GM10266 (cell line): ENCODE measurements at regions not wholly inside any gene's neighbourhood (a gene's known extent, or its start where the extent isn't known, plus 50 kb on each side); places are given as distances from the start of the nearest gene placed in this dataset.

Experiments used
- DNase-seq: peaks from one replicate; pipeline ENCODE4 v3.0.0; 2012; ENCODE audit errors: extremely low spot score
- TF ChIP-seq, protein P1 (sequence below): IDR thresholded peaks from 2 replicates; pipeline ENCODE4 v1.5.1; 2012; ENCODE audit warnings: mild to moderate bottlenecking, low read depth; ENCODE audit not compliant: control insufficient read depth, insufficient read depth; ENCODE audit errors: missing control alignments

DNA sequence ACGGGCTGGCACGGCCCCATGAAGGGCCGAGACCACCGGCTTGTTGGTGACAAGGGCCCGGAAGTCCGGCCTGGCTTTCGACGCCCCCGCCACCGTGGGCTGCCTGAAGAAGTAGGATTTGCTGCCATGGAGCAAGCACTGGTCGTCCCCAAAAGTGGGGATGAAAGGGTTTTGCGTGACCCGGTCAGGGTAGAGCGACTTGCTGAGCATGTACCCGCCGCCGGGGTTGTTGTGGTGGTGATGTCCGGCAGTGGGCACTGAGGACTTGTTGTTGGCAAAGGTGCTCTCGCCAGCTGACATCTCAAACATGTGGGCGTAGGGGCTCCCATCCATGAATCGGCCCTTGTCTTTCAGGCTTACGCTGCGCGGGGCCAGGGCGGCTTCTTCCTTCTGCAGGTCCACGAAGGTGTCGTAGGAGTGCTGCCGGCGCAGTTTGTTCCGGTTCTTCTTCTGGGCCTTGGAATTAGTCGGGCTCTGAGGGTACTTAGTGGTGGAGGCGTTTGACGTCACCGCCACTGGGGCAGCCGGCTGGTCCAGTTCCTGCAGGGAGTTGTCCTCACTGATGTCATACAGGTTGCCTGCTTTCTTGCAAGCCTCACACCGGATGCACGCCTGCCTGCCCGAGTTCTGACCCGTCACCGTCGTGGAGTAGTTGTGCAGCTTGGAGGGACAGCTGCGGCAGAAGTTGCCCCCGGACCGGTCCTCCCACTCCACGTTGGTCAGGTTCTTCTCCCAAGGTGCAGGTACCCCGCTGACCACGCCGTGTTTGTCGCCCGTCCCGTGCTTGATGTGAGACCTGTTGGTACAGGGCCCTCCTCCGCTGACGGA, 366.6 kb downstream of the EMP1 start:
- TF ChIP-seq, protein P1, sequence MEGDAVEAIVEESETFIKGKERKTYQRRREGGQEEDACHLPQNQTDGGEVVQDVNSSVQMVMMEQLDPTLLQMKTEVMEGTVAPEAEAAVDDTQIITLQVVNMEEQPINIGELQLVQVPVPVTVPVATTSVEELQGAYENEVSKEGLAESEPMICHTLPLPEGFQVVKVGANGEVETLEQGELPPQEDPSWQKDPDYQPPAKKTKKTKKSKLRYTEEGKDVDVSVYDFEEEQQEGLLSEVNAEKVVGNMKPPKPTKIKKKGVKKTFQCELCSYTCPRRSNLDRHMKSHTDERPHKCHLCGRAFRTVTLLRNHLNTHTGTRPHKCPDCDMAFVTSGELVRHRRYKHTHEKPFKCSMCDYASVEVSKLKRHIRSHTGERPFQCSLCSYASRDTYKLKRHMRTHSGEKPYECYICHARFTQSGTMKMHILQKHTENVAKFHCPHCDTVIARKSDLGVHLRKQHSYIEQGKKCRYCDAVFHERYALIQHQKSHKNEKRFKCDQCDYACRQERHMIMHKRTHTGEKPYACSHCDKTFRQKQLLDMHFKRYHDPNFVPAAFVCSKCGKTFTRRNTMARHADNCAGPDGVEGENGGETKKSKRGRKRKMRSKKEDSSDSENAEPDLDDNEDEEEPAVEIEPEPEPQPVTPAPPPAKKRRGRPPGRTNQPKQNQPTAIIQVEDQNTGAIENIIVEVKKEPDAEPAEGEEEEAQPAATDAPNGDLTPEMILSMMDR: no peak
- no peak for DNase-seq

DNA sequence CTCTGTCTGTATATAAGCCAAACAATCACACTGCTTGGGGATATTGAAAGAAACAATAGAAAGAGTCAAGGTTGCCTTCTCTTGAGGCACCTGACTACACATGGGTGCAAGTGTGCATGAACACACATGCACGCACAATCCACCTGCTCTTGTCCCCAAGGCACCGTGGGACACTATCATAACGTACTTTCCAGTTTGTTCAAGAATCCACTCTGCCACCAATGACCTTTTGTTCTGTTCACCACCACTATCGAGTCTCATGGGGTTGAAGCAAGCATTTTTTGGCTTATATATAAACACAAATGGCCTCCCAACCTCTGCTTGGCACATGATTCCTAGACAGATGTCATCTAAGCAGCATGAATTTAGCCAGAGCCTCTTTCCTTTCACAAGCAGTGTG, 365.4 kb downstream of the EMP1 start:
- DNase-seq: no peak
- TF ChIP-seq, protein P1: no peak

DNA sequence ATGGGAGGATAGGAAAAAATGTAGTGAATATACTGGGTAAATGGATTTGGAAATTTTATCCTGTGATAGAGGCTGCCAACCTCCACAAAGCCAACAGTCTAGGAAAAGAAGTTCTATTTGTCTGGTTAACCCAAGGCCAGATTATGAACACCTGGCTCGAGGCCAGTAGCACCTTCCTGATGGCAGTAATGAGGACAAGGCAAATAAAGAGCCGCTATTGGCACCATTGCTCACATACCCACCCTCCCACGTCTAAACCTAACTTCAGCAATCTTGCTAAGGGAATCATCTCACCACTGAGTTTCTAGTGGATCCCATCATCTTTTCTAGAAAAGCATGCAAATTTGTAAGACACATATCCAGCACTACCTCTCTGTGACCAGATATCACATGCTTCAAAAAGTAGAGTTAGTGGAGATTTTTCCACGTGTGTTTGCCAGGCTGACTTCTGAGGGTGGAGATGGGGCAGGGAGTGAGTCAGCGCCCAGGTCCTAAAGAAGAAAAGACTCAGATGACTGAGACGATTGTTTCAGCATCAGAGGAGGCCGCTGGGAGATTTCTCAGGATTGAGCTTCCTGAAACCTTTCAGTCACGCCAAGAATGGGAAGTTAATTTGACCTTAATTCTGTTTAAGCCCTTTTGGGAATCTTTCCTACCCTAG, 362.9 kb downstream of the EMP1 start:
- DNase-seq: no peak
- TF ChIP-seq, protein P1: no peak

DNA sequence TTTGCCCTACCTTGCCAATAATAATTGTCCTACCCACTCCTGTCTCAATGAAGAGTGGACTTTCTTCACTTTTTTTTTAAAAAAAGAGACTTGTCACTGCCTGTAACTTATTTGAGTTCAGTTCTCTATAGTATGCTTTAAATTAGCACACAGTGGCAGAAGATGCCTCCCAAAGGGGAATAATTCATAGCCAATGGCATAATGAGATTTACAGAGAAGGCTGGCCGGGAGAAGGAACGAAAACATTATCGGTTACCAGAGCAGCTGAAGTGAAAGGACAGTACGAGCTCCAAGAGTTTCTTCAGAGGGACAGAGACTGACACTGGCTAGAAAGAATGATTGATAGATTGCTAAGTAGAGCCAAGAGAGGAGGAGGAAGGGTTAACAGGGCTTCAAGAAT, 356.3 kb downstream of the EMP1 start:
- DNase-seq: no peak
- TF ChIP-seq, protein P1: no peak

DNA sequence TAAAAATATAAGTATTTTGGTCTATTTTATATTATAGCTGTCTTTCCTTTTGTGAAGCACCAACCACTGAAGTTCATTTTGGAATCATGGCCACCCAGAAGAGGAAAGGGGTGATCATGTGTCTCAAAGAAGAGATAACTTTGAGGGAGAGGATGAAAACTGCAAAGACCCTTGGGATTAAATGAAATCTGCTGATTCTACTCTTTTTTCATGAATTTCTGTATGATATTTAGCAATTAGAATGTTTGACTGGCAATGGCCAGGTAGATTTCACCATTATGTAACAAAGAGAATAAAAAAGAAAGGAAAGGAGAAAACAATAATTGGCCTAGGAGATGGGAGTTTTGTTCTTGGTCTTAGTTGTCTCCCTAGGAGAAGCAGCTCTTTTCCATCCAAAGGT, 350.8 kb downstream of the EMP1 start:
- TF ChIP-seq, protein P1: no peak
- DNase-seq: no peak

DNA sequence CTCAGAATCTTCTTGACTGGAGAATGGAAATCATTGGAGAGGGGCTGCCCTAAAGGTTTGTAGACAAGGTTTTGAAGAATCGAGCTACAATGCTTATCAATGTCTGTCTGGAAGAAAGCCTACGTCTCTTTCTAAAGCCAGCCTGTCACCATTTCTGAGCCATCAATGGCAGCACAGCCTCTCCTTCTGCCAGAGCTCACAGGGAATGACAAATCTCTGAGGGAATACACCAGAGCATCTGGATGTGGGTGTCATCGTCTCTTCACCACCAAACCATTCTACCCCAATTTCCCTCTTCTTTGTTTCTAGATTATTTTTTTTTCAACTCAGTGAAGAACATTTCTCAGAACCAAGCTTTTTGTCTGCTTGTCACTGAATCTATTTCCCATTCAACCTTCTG, 349.7 kb downstream of the EMP1 start:
- TF ChIP-seq, protein P1: no peak
- DNase-seq: no peak

DNA sequence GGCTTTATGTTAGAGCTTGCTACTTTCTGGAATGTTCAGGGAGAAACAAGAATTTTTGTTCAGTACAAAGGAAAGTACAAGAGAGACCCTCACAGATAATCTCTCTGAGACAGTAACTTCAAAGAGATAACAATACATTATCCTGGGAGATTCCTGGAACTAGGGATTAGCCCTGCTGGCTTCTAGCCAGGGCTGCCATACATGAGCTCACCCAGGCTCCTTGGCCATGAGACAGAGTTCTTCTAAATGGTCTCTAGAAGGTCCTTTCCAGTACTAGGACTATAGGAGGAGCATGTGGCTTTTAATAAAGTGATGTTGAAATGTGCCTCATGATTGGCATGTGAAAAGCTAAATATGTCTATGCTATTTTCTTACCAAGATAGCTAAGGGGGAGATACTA, 342.5 kb downstream of the EMP1 start:
- DNase-seq: no peak
- TF ChIP-seq, protein P1: no peak
